Brain microvascular endothelial cell (primary cell): ENCODE measurements at regions not wholly inside any gene's neighbourhood (a gene's known extent, or its start where the extent isn't known, plus 50 kb on each side); places are given as distances from the start of the nearest gene placed in this dataset.

ENCODE experiments used
- DNase-seq: peaks from one replicate; pipeline ENCODE4 v3.0.0-alpha.2; 2020
- H3K27ac ChIP-seq: fragments of 250-450 bp; sonication (Bioruptor Pico); 2 replicates; pipeline ENCODE4 v1.5.1; 2020; ENCODE audit warnings: mild to moderate bottlenecking, moderate library complexity
- H3K27me3 ChIP-seq: fragments of 250-450 bp; sonication (Bioruptor Pico); replicated peaks from 2 replicates; pipeline ENCODE4 v1.5.1; 2020; ENCODE audit warnings: mild to moderate bottlenecking
- H3K36me3 ChIP-seq: fragments of 250-450 bp; sonication (Bioruptor Pico); replicated peaks from 2 replicates; pipeline ENCODE4 v1.5.1; 2020; ENCODE audit warnings: mild to moderate bottlenecking
- H3K4me3 ChIP-seq: 2 replicates; pipeline ENCODE4 v1.5.1; 2011; ENCODE audit warnings: low read depth, mild to moderate bottlenecking, control low read depth, low read length, moderate library complexity
- CTCF ChIP-seq: IDR thresholded peaks from 2 replicates; pipeline ENCODE4 v1.5.1; 2011; ENCODE audit warnings: low read depth, mild to moderate bottlenecking, moderate library complexity, low read length, control low read depth, inconsistent platforms; ENCODE audit errors: missing control alignments
- in situ Hi-C: cut with HindIII; loops from 2 replicates; pipeline ENCODE4 v1.10.0; 2017; ENCODE audit warnings: low sequenced_read_pairs, low pct_ligation_motif_present

GRCh38 chr4:153063490-153063889 is 127.4 kb downstream of the FHDC1 start:
- no peak overlapping the region for H3K4me3 ChIP-seq
- H3K27me3 ChIP-seq: peaks cover 2% of the 10 kb centered on the region
- no peak for DNase-seq
- TF ChIP-seq CTCF: no peak
- H3K36me3 ChIP-seq: no peaks in the 10 kb centered on the region
- H3K27ac ChIP-seq: no peak overlapping the region
- in situ Hi-C loops: no loop called here

GRCh38 chr4:153064571-153064970 is 128.4 kb downstream of the FHDC1 start:
- no peaks in the 10 kb centered on the region for H3K36me3 ChIP-seq
- TF ChIP-seq CTCF: no peak
- H3K27me3 ChIP-seq: peaks cover under 1% of the 10 kb centered on the region
- in situ Hi-C loops: no loop called here
- no peak for DNase-seq
- H3K27ac ChIP-seq: no peak overlapping the region
- no peak overlapping the region for H3K4me3 ChIP-seq

- no peak for DNase-seq
- no peak for TF ChIP-seq CTCF
- Histone ChIP-seq H3K27me3 (no peaks in the 10 kb centered on the region), H3K36me3 (no peaks in the 10 kb centered on the region), H3K27ac (no peak overlapping the region), H3K4me3 (no peak overlapping the region)
- in situ Hi-C loops: no loop called here
Observed at GRCh38 chr4:153065276-153065675, 129.2 kb downstream of the FHDC1 start.

GRCh38 chr4:153067376-153067775 is 131.3 kb downstream of the FHDC1 start:
- H3K27me3 ChIP-seq: no peaks in the 10 kb centered on the region
- peak; percentile 40 for DNase-seq
- H3K27ac ChIP-seq: no peak overlapping the region
- H3K36me3 ChIP-seq: no peaks in the 10 kb centered on the region
- no peak for TF ChIP-seq CTCF
- in situ Hi-C loops: no loop called here
- no peak overlapping the region for H3K4me3 ChIP-seq

GRCh38 chr4:153068751-153069150 is 132.6 kb downstream of the FHDC1 start:
- TF ChIP-seq CTCF: no peak
- DNase-seq: no peak
- H3K4me3 ChIP-seq: no peak overlapping the region
- no peaks in the 10 kb centered on the region for H3K36me3 ChIP-seq
- H3K27ac ChIP-seq: no peak overlapping the region
- in situ Hi-C loops: no loop called here
- no peaks in the 10 kb centered on the region for H3K27me3 ChIP-seq

DNA sequence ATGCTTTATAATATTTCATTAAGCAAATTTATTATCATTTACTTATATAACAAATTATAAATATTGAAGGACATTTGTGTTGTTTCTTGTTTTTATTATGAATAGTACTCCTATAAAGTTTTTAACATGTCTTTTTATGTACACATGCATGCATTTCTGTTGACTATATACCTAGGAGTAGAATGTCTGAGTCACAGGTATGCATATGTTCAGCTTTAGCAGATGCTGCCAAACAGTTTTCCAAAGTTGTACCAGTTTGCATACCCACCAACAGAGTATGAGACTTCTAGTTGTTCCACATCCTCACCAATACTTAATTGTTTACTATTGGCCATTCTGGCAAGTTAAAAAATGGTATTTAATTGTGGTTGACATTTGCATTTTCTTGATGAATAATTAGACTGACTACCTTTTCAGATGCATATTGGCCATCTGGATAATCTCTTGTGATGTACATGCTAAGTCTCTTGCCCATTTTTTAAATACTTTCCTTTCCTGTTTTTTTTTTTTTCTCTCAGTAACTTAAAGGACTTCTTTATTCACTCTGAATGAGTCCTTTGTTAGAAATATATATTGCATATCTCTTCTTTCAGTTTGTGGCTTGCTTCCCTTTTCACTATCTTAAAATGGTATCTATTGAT is 132.2 kb upstream of the TRIM2 start:
- no peak for TF ChIP-seq CTCF
- no peak for DNase-seq
- H3K4me3 ChIP-seq: no peak overlapping the region
- H3K27ac ChIP-seq: no peak overlapping the region
- no peaks in the 10 kb centered on the region for H3K36me3 ChIP-seq
- in situ Hi-C loops: no loop called here
- H3K27me3 ChIP-seq: no peaks in the 10 kb centered on the region
